ENCODE measurements at regions not wholly inside any gene's neighbourhood (a gene's known extent, or its start where the extent isn't known, plus 50 kb on each side); places are given as distances from the start of the nearest gene placed in this dataset.

- no TSS peak for BruUV-seq (replicated peaks)
- Histone ChIP-seq H3K9me3 (ENCODE audit: low read length) (no peaks in the 10 kb centered on the region), H3K27me3 (ENCODE audit: control insufficient read depth in 1 of 2, insufficient read depth in 2 of 2, low read length in 2 of 2) (no peaks in the 10 kb centered on the region), H3K9ac (ENCODE audit: insufficient read depth, low read depth, low read length) (no peak overlapping the region), H3K4me3 (replicated peaks in 1 of 3; ENCODE audit: insufficient read depth in 1 of 3, low read depth in 2 of 3, low read length in 3 of 3) (no peak overlapping the region), H3K4me2 (ENCODE audit: low read depth, low read length) (no peak overlapping the region), H2AFZ (ENCODE audit: low read length) (no peak overlapping the region), H3K4me1 (ENCODE audit: insufficient read depth, low read length) (no peaks in the 10 kb centered on the region), H3K27ac (ENCODE audit: extremely low read length, insufficient read depth, low read length) (no peak overlapping the region), H3K36me3 (replicated peaks in 1 of 2; ENCODE audit: control insufficient read depth in 1 of 2, insufficient read depth in 2 of 2, low read length in 2 of 2) (no peaks in the 10 kb centered on the region), H4K20me1 (ENCODE audit: insufficient read depth, low read length) (no peaks in the 10 kb centered on the region), H3K79me2 (ENCODE audit: insufficient read depth, low read length) (no peaks in the 10 kb centered on the region)
- DNase-seq (ENCODE audit: low spot score) (peak; percentile 68), ATAC-seq (no peak), FAIRE-seq (no peak)
- WGBS (ENCODE audit: low lambda C conversion rate), result 38% methylated on average over 3 of the region's 3 CpGs
- CTCF ChIA-PET (ENCODE audit: low intra/inter-chr PET ratio, low total read pairs), result no interaction called here
- TF ChIP-seq ZNF333 (CRISPR knock-in tag; IDR thresholded peaks at IDR 0.05; ENCODE audit: borderline replicate concordance) (no peak), TCF7L2 (IDR thresholded peaks at IDR 0.05; ENCODE audit: low read depth, low read length) (no peak), SOX13 (IDR thresholded peaks at IDR 0.05) (no peak), SOX13 (CRISPR knock-in tag; conservative IDR thresholded peaks at IDR 0.05 in 1 of 2, IDR thresholded peaks at IDR 0.05 in 1 of 2) (no peak), NFYC (CRISPR knock-in tag; IDR thresholded peaks at IDR 0.05) (no peak), FOSL2 (CRISPR knock-in tag; IDR thresholded peaks at IDR 0.05) (peak; percentile 76), ZNF614 (CRISPR knock-in tag; IDR thresholded peaks at IDR 0.05; ENCODE audit: borderline replicate concordance) (no peak), ELF3 (CRISPR knock-in tag; IDR thresholded peaks at IDR 0.05) (0 out of 2 replicates have a peak, but pooled peaks have one; percentile 12), HNRNPH1 (optimal IDR thresholded peaks at IDR 0.05; ENCODE audit: low read depth, low read length) (no peak), SCMH1 (CRISPR knock-in tag; IDR thresholded peaks at IDR 0.05; ENCODE audit: borderline replicate concordance) (no peak), ARID5B (CRISPR knock-in tag; IDR thresholded peaks at IDR 0.05) (0 out of 2 replicates have a peak, but pooled peaks have one; percentile 22)
- TF ChIP-seq, protein P1, sequence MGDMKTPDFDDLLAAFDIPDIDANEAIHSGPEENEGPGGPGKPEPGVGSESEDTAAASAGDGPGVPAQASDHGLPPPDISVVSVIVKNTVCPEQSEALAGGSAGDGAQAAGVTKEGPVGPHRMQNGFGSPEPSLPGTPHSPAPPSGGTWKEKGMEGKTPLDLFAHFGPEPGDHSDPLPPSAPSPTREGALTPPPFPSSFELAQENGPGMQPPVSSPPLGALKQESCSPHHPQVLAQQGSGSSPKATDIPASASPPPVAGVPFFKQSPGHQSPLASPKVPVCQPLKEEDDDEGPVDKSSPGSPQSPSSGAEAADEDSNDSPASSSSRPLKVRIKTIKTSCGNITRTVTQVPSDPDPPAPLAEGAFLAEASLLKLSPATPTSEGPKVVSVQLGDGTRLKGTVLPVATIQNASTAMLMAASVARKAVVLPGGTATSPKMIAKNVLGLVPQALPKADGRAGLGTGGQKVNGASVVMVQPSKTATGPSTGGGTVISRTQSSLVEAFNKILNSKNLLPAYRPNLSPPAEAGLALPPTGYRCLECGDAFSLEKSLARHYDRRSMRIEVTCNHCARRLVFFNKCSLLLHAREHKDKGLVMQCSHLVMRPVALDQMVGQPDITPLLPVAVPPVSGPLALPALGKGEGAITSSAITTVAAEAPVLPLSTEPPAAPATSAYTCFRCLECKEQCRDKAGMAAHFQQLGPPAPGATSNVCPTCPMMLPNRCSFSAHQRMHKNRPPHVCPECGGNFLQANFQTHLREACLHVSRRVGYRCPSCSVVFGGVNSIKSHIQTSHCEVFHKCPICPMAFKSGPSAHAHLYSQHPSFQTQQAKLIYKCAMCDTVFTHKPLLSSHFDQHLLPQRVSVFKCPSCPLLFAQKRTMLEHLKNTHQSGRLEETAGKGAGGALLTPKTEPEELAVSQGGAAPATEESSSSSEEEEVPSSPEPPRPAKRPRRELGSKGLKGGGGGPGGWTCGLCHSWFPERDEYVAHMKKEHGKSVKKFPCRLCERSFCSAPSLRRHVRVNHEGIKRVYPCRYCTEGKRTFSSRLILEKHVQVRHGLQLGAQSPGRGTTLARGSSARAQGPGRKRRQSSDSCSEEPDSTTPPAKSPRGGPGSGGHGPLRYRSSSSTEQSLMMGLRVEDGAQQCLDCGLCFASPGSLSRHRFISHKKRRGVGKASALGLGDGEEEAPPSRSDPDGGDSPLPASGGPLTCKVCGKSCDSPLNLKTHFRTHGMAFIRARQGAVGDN (CRISPR knock-in tag; IDR thresholded peaks at IDR 0.05), result no peak
- POLR2A ChIA-PET, result no interaction called here
- in situ Hi-C loops (cut with HindIII; ENCODE audit: extremely low pct_ligation_motif_present, low pct_unique_long_range_greater_than_20kb) (no loop called here), intact Hi-C loops (cut with micrococcal nuclease; ENCODE audit: unreplicated experiment) (no loop called here)
These were observed 121.7 kb upstream of the FUT8 start for GRCh38 chr14:65290830-65291229.
